Heart right ventricle (tissue), 16 donors: ENCODE measurements at regions not wholly inside any gene's neighbourhood (a gene's known extent, or its start where the extent isn't known, plus 50 kb on each side); places are given as distances from the start of the nearest gene placed in this dataset.

Experiments
- ATAC-seq, 8 donors: fragments of 200-7000 bp; cut with Tn5 transposase; one replicate each; pipeline ENCODE4 v1.9.1; 2020; ENCODE audit warnings: mild to moderate bottlenecking in 8 of 8, moderate library complexity in 8 of 8, moderate number of reproducible peaks in 1 of 8
- DNase-seq, 2 donors: peaks; one replicate each; pipeline ENCODE4 v3.0.0-alpha.2; 2020
- H3K27ac ChIP-seq, 10 donors: fragments of 200-600 bp; sonication (generic) in 2 of 10; one replicate each; pipeline versions ENCODE4 v1.5.0 to v1.8.0; 2020 to 2022; ENCODE audit warnings: mild to moderate bottlenecking in 3 of 10
- H3K27me3 ChIP-seq, 7 donors: fragments of 200-600 bp; one replicate each; pipeline ENCODE4 v1.8.0; 2021 to 2022; ENCODE audit warnings: mild to moderate bottlenecking in 2 of 7
- H3K36me3 ChIP-seq, 9 donors: fragments of 200-600 bp; sonication (generic) in 1 of 9; one replicate each; pipeline versions ENCODE4 v1.5.0 to v1.8.0; 2020 to 2022; ENCODE audit warnings: mild to moderate bottlenecking in 2 of 9
- H3K4me1 ChIP-seq, 9 donors: fragments of 200-600 bp; sonication (generic) in 1 of 9; one replicate each; pipeline versions ENCODE4 v1.5.0 to v1.8.0; 2020 to 2022; ENCODE audit warnings: mild to moderate bottlenecking in 4 of 9
- H3K4me3 ChIP-seq, 10 donors: fragments of 200-600 bp; sonication (generic) in 2 of 10; one replicate each; pipeline versions ENCODE4 v1.5.0 to v1.8.0; 2020 to 2022; ENCODE audit warnings: mild to moderate bottlenecking in 7 of 10, moderate library complexity in 2 of 10
- H3K9me3 ChIP-seq, 11 donors: fragments of 200-600 bp in 10 of 11; sonication (generic) in 2 of 11; one replicate each; pipeline versions ENCODE4 v1.5.0 to v1.8.0; 2013 to 2022; ENCODE audit warnings: mild to moderate bottlenecking in 2 of 11, control low read depth in 1 of 11, moderate library complexity in 1 of 11
- WGBS, 2 donors: extraction: QIAGEN DNeasy Blood & Tissue Kit; methylation state at CpG; one replicate each; pipeline ENCODE4 v1.1.7; 2013; ENCODE audit warnings: inconsistent platforms in 1 of 2; 5-methylcytosine and 5-hydroxymethylcytosine counted together
- intact Hi-C, 10 donors: fragments of 100-400 bp; cut with DNase I; formaldehyde crosslinking; loops; one replicate each; pipeline versions ENCODE4 v1.11.1 to v1.14.2; 2022
- TF ChIP-seq, protein P1 (sequence below), 9 donors: fragments of 200-600 bp; sonication (generic) in 2 of 9; IDR thresholded peaks; one replicate each; pipeline versions ENCODE4 v1.5.0 to v1.8.0; 2021 to 2022; ENCODE audit warnings: antibody characterized with exemption in 9 of 9, mild to moderate bottlenecking in 5 of 9, moderate library complexity in 1 of 9
- donor health status: Arrhythmogenic right ventricular cardiomyopathy.
- donor health status: ischemic (EF 13 %, LVEDD 7.1; RV severe dilation, severe dysfunction).
- donor health status: healthy with polysubstance abuse.
- donor health status: DM: no; HTN: yes; CAD: no.
- donor health status: DM: no; HTN: no; CAD: no.
- donor health status: ischemic (EF 25% LVEDD 6.9; RV normal size, moderate dysfunction).
- donor health status: ischemic (EF 25% LVEDD 5.7; RV mildly dilated, moderate dysfunction).
- donor health status: healthy.
- donor health status: DM: yes; HTN: yes; CAD: no.
- donor health status: Ischemic cardiomyopathy.
- donor health status: ischemic (EF 35%, LVEDD 5.7; RV mildly dilated, moderate dysfunction).
- donor health status: nonischemic (EF 11% LVEDD 7.7; RV severe dilation, severe dysfunction).
- donor health status: DM: yes; HTN: yes; CAD: no.
- donor health status: PGD.
- donor health status: ischemic (EF 29% LVEDD 5.4; RV normal size, mild dysfunction).
- donor health status: nonischemic (EF 23%, LVEDD 6.1; RV moderate dilation, normal function).

DNA sequence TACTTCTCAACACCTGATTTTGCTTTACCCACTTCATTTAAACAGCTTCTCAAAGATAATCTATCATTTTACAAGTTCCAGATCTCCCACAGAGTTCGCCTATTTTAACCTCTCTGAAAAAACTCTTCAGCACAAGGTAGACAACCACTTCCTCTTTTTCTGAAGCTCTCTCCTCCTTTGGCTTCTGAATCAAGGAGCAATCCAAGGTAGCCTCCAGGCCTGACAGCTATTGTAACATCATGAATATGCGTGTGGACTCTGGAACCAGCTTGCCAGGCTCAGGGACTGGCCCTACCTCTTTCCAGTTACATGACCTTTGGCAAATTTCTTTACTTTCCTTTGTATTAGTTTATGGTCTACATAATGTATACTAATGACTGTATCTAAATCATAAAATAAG is 405.9 kb upstream of the ZNF385D start:
- TF ChIP-seq, protein P1, sequence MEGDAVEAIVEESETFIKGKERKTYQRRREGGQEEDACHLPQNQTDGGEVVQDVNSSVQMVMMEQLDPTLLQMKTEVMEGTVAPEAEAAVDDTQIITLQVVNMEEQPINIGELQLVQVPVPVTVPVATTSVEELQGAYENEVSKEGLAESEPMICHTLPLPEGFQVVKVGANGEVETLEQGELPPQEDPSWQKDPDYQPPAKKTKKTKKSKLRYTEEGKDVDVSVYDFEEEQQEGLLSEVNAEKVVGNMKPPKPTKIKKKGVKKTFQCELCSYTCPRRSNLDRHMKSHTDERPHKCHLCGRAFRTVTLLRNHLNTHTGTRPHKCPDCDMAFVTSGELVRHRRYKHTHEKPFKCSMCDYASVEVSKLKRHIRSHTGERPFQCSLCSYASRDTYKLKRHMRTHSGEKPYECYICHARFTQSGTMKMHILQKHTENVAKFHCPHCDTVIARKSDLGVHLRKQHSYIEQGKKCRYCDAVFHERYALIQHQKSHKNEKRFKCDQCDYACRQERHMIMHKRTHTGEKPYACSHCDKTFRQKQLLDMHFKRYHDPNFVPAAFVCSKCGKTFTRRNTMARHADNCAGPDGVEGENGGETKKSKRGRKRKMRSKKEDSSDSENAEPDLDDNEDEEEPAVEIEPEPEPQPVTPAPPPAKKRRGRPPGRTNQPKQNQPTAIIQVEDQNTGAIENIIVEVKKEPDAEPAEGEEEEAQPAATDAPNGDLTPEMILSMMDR (IDR thresholded peaks at IDR 0.05): no peak
- Histone ChIP-seq H3K36me3 (no peaks in the 10 kb centered on the region), H3K4me3 (no peak overlapping the region), H3K27ac (no peak overlapping the region), H3K4me1 (no peaks in the 10 kb centered on the region), H3K9me3 (no peaks in the 10 kb centered on the region), H3K27me3 (no peaks in the 10 kb centered on the region)
- intact Hi-C loops: no loop called here
- DNase-seq (no peak), ATAC-seq (no peak)
- 58 to 67% methylated on average over 2 of the region's 2 CpGs for WGBS, 2 donors

DNA sequence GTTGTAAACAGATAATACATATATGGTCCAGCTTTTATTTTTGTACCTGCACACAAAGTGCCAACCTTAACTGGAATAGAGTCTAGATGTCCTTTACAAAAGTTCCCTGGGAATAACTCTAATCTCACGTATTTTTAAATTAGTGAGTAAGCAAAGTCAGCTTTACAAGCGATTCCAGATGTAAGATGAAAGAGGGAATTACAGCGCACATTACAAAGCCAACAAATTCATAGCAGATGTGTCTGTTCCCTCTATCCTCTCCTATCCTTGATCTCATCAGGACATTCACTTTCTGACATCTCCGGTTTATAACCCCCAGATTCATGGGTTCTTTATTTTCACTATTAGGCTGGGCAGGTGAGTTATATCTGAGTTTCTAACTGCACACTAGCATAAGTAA is 406.8 kb upstream of the ZNF385D start:
- no peak for ATAC-seq
- intact Hi-C loops: no loop called here
- Histone ChIP-seq H3K4me1 (no peaks in the 10 kb centered on the region), H3K36me3 (no peaks in the 10 kb centered on the region), H3K9me3 (no peaks in the 10 kb centered on the region), H3K27me3 (no peaks in the 10 kb centered on the region), H3K27ac (no peak overlapping the region), H3K4me3 (no peak overlapping the region)
- TF ChIP-seq, protein P1 (IDR thresholded peaks at IDR 0.05): no peak
- no peak for DNase-seq
- WGBS, 2 donors: 92 to 96% methylated on average over 4 of the region's 4 CpGs

DNA sequence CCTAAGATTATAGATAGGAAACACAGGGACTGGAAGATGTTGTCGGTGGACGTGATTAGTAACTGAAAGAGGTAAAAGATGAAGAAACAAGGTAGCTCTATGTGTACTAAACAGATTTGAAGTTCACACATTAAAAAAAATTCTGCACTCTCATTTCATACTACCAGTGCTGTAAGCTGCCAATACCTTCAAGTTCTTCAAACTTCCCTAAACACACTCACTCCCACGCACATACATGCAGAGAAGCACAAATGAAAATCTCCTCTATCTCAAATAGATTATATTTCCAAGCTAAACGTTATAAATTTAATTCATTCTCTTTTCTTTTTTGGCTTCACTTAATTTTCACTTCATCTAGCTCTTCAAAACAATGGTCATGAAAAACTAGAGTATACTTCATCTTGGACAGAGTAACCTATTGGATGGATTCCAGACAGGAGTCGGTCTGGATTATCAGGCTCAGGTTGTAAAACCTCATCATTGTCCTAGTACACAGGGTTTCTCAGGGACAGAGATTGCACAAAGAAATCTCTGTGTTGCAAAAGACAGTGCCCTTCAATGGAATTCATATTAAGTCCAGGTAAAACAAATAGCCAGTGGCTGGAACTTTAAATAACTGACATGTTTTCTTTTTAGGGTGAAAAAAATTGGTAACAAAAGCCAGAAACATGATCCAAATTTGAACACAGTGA is 408.1 kb upstream of the ZNF385D start:
- no peak for ATAC-seq
- intact Hi-C loops: no loop called here

DNA sequence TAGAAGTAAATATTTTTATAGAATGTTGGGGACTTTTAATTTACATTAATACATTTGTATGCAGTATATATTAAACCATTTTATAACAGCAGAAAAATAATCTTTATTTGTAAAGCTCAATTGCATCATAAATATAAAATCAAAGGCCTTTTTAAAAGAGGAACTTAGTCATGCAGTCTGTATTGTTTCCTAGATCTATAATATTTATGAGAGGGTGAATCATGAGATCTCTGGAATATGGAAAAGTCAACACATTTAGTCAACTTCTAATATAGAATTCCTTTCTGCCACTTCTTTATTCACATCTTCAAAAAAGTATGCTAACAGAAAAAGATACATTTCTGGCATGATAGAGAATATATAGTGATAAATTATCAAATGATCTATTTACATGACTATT is 410.3 kb upstream of the ZNF385D start:
- intact Hi-C loops: no loop called here
- no peaks in the 10 kb centered on the region for H3K27me3 ChIP-seq
- H3K27ac ChIP-seq: no peak overlapping the region
- no peak overlapping the region for H3K4me3 ChIP-seq
- no peak for DNase-seq
- TF ChIP-seq, protein P1 (IDR thresholded peaks at IDR 0.05): no peak
- no peaks in the 10 kb centered on the region for H3K9me3 ChIP-seq
- H3K36me3 ChIP-seq: no peaks in the 10 kb centered on the region
- ATAC-seq: no peak
- no peaks in the 10 kb centered on the region for H3K4me1 ChIP-seq

More for the DNA sequence above, 408.1 kb upstream of the ZNF385D start:
- H3K27me3 ChIP-seq: no peaks in the 10 kb centered on the region
- no peak for DNase-seq
- H3K4me3 ChIP-seq: no peak overlapping the region
- H3K4me1 ChIP-seq: no peaks in the 10 kb centered on the region
- TF ChIP-seq, protein P1 (IDR thresholded peaks at IDR 0.05): no peak
- H3K27ac ChIP-seq: no peak overlapping the region
- H3K36me3 ChIP-seq: no peaks in the 10 kb centered on the region
- 66 to 67% methylated on average over 5 of the region's 5 CpGs for WGBS, 2 donors
- no peaks in the 10 kb centered on the region for H3K9me3 ChIP-seq
